ENCODE measurements at regions not wholly inside any gene's neighbourhood (a gene's known extent, or its start where the extent isn't known, plus 50 kb on each side); places are given as distances from the start of the nearest gene placed in this dataset.

DNA sequence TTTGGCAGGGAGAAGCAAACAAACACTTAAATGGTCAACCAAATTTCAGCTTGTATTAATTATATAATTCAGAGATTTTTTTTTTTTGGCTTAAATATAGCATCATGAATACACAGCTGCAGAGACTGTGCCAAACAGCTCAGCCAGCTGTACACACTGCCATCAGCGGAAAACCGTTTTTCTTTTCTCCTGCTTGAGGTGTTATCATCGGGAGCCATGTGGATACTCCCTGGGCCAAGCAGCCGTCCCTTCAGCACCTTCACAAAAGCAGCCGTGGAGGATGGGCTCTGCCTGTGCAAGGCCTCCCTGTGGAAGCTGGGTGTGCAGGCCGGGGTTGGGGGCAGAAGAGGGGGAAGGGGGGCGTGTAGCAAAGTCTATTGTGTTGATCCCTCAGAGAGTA lies 85.0 kb downstream of the NUF2 start:
- DNase-seq (ENCODE audit: low spot score in 2 of 2) (no peak), ATAC-seq (no peak)
- Mint-ChIP-seq H3K27ac (no peak overlapping the region), H3K4me3 (no peak overlapping the region), H3K36me3 (no peaks in the 10 kb centered on the region), H3K9me3 (no peaks in the 10 kb centered on the region), H3K4me1 (peaks cover 9% of the 10 kb centered on the region)

DNA sequence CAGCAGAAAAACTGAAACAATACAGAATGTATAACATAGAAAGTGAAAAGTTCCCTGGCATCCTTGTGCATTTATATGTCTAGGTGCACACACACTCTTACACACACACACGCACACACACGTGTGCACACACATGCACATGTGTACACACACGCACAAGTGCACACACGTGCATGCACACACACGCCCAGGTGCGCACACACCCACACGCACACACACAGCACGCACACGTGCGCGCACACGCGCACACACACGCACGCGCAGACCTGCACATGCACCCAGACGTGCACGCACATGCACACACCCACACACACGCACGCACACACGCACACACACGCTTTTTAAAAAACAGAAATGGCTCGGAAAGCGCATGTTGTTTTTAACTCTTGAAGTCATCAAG lies 86.5 kb downstream of the NUF2 start:
- DNase-seq (ENCODE audit: low spot score in 2 of 2) (no peak), ATAC-seq (no peak)
- Mint-ChIP-seq H3K4me3 (no peak overlapping the region), H3K36me3 (no peaks in the 10 kb centered on the region), H3K27ac (no peak overlapping the region), H3K4me1 (peaks cover 9% of the 10 kb centered on the region), H3K9me3 (no peaks in the 10 kb centered on the region)

- no peak for ATAC-seq
- Mint-ChIP-seq H3K27ac (no peak overlapping the region), H3K4me1 (peaks cover 9% of the 10 kb centered on the region)
These were observed 88.6 kb downstream of the NUF2 start for GRCh38 chr1:163410073-163410999.

DNA sequence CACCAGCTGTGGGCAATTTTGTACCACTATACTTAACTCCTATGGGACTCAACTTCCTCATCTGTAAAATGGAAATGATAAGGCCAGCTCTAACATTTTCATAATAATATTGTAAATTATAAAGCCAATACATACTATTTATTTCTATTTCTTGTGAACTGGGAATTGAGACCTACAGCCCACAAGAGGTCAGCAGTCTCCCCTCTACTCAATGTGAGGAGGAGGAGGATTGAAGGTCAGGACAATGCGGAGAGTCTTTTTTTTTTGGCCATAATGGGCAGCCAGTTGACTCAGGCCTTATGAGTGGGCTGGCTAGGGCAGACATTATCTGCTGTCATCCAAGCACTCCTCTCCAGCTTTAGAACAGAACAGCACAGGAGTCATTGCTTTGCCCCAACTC lies 90.5 kb downstream of the NUF2 start:
- Mint-ChIP-seq H3K27ac (no peak overlapping the region), H3K4me3 (no peak overlapping the region), H3K36me3 (no peaks in the 10 kb centered on the region), H3K4me1 (peaks cover 9% of the 10 kb centered on the region), H3K9me3 (no peaks in the 10 kb centered on the region)
- ATAC-seq, result no peak
- no peak for DNase-seq (ENCODE audit: low spot score in 2 of 2)

More at GRCh38 chr1:163410073-163410999, 88.6 kb downstream of the NUF2 start:
- no peaks in the 10 kb centered on the region for H3K36me3 Mint-ChIP-seq
- no peak overlapping the region for H3K4me3 Mint-ChIP-seq
- peak in 1 of 2 donors; percentile 59 for DNase-seq (ENCODE audit: low spot score in 2 of 2)
- H3K9me3 Mint-ChIP-seq, result no peaks in the 10 kb centered on the region

DNA sequence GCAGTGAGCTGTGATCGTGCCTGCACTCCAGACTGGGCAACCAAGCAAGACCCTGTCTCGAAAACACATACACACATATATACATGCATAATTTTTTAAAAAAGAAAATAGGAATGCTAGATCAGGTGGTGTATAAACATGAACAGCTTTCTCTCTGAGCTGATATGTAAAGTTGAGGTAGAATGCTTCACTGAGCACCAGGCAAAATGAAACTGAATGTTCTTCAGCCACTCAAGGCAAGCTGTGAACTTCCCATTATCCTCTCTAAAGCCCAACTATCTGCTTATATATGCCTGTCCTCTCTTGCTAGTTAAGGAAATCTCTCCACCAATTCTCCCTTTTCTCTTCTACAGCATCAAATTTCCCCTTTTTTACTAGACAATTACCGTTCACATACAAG lies 93.0 kb downstream of the NUF2 start:
- H3K36me3 Mint-ChIP-seq, result no peaks in the 10 kb centered on the region

GRCh38 chr1:163421701-163422100 lies 99.9 kb downstream of the NUF2 start:
- no peak for ATAC-seq
- Mint-ChIP-seq H3K4me1 (no peaks in the 10 kb centered on the region), H3K36me3 (no peaks in the 10 kb centered on the region)

More for the DNA sequence above, 93.0 kb downstream of the NUF2 start:
- Mint-ChIP-seq H3K27ac (no peak overlapping the region), H3K4me1 (peaks cover 7% of the 10 kb centered on the region), H3K4me3 (no peak overlapping the region), H3K9me3 (no peaks in the 10 kb centered on the region)
- no peak for DNase-seq (ENCODE audit: low spot score in 2 of 2)
- ATAC-seq, result no peak

GRCh38 chr1:163422738-163423404 lies 101.1 kb downstream of the NUF2 start:
- no peak for DNase-seq (ENCODE audit: low spot score in 2 of 2)
- no peaks in the 10 kb centered on the region for H3K36me3 Mint-ChIP-seq
- no peak for ATAC-seq
- H3K4me1 Mint-ChIP-seq, result no peaks in the 10 kb centered on the region
- H3K9me3 Mint-ChIP-seq, result no peaks in the 10 kb centered on the region
- no peak overlapping the region for H3K27ac Mint-ChIP-seq
- no peak overlapping the region for H3K4me3 Mint-ChIP-seq

More at GRCh38 chr1:163421701-163422100, 99.9 kb downstream of the NUF2 start:
- Mint-ChIP-seq H3K9me3 (no peaks in the 10 kb centered on the region), H3K27ac (no peak overlapping the region), H3K4me3 (no peak overlapping the region)
- DNase-seq (ENCODE audit: low spot score in 2 of 2), result no peak

- Mint-ChIP-seq H3K27ac (no peak overlapping the region), H3K4me1 (no peaks in the 10 kb centered on the region), H3K4me3 (no peak overlapping the region), H3K36me3 (no peaks in the 10 kb centered on the region), H3K9me3 (no peaks in the 10 kb centered on the region)
- no peak for DNase-seq (ENCODE audit: low spot score in 2 of 2)
- ATAC-seq, result no peak
These were observed 104.9 kb downstream of the NUF2 start for GRCh38 chr1:163426505-163427251.

GRCh38 chr1:163427279-163427678 lies 105.5 kb downstream of the NUF2 start:
- no peaks in the 10 kb centered on the region for H3K4me1 Mint-ChIP-seq
- no peaks in the 10 kb centered on the region for H3K36me3 Mint-ChIP-seq
- H3K27ac Mint-ChIP-seq, result no peak overlapping the region
- H3K9me3 Mint-ChIP-seq, result peaks cover under 1% of the 10 kb centered on the region
- no peak overlapping the region for H3K4me3 Mint-ChIP-seq
- ATAC-seq (no peak), DNase-seq (ENCODE audit: low spot score in 2 of 2) (no peak)

DNA sequence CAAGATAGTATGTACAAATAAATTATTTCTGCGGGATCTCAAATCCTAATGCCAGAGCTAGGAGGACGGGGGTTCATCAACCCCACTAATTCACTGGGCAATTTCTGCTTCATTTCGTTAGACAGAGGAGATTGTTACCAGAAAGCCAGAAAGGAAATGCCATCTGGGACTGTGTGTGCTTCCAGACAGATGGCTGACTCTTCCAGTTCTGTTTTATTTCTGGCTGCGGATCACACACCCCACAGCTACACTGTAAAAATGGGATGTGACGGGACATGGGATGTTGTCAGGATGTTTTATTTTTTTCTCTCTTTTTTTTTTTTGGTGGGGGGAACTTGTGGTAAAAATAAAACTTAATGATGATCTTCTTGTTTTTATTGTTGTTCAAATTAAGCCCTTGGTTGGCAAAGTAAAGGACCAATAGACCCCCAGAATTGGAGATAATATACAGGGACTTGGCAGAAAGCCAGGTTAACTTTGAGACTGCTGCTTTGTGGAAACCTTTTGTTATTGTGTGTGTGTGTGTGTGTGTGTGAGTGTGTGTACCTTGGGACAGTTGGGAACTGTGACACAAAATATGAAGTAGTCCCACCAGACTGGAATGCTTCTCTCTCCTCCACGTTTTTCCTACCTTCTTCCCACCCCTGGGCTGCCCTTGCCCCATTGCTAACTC lies 114.5 kb downstream of the NUF2 start:
- Mint-ChIP-seq H3K4me3 (no peak overlapping the region), H3K36me3 (no peaks in the 10 kb centered on the region), H3K4me1 (no peaks in the 10 kb centered on the region), H3K9me3 (peaks cover 4% of the 10 kb centered on the region), H3K27ac (no peak overlapping the region)
- ATAC-seq (no peak), DNase-seq (ENCODE audit: low spot score in 2 of 2) (no peak)

DNA sequence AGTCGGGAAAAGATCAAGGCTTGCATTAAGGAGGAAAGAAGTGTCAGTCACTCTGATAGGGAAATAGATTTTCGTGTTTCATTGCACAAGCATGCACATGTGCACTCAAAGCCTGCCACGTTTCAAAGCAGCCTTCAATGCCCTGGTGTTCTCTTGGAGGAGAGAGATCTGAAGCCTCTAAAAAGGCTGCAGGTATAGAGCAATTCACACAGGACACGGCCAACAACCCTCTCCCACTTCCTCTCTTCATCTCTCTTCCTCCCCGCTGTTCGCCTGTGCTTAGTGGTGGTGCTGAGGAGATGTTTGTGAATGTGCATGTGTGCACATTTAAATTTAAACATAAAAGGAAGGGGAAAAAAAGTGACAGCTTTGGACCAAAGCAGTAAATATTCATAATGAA lies 117.7 kb downstream of the NUF2 start:
- H3K4me3 Mint-ChIP-seq, result no peak overlapping the region
- no peaks in the 10 kb centered on the region for H3K36me3 Mint-ChIP-seq
- DNase-seq (ENCODE audit: low spot score in 2 of 2) (no peak), ATAC-seq (no peak)
- H3K4me1 Mint-ChIP-seq, result no peaks in the 10 kb centered on the region
- H3K9me3 Mint-ChIP-seq, result no peaks in the 10 kb centered on the region
- H3K27ac Mint-ChIP-seq, result no peak overlapping the region

GRCh38 chr1:163440090-163440489 lies 118.3 kb downstream of the NUF2 start:
- H3K4me3 Mint-ChIP-seq, result no peak overlapping the region
- no peaks in the 10 kb centered on the region for H3K9me3 Mint-ChIP-seq
- no peak overlapping the region for H3K27ac Mint-ChIP-seq
- DNase-seq (ENCODE audit: low spot score in 2 of 2), result no peak
- no peaks in the 10 kb centered on the region for H3K36me3 Mint-ChIP-seq
- no peaks in the 10 kb centered on the region for H3K4me1 Mint-ChIP-seq
- no peak for ATAC-seq

DNA sequence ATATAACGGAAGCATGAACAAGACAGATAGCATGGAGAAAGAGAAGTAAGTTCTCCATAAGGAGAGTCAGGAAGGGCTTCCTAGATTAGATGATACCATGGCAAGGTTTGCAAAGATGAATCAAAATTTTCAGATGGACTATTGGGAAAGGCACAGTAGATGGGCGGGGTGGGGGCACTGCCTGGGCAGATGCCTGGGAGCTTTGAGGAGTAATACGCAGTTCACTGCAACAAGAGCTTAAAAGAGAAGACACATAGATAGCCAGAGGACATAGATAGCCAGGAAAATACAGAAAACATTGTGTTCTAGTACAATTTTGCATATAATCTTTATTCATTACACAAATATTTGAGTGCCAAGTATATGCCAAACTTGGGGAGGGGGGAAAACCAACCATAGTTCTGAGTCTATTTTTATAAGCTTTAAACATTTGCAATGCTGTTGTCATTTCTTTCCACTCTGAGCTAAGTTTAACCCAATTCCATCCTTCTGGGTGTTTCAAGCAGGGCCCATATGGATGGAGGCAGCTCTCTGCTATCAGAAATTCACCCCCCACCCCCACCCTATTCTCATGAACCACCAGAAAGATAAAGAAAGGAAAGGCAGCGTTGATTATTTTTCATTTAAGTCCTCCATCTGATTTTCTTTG lies 120.6 kb downstream of the NUF2 start:
- no peak overlapping the region for H3K27ac Mint-ChIP-seq
- H3K36me3 Mint-ChIP-seq, result no peaks in the 10 kb centered on the region
- H3K4me1 Mint-ChIP-seq, result no peaks in the 10 kb centered on the region
- H3K4me3 Mint-ChIP-seq, result no peak overlapping the region
- ATAC-seq (no peak), DNase-seq (ENCODE audit: low spot score in 2 of 2) (no peak)
- H3K9me3 Mint-ChIP-seq, result no peaks in the 10 kb centered on the region

DNA sequence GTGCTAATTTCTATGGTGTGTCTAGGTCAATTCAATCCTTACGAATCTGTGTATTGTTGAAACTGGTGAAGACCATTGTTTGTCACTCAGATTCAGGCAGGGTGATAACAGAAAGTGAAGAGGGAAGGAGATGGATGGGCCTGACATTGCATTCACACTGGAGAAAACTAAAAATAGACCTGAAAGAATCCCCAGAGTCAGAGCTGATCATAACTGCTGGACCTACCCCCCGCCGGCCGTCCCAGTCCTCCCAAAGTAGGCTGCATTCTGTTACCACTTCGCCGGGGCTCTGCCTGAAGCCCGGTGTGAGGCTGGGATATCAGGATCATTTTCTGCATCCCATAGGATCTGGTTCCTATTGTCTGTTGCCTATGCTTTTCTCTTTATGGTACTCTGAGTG lies 121.1 kb downstream of the NUF2 start:
- ATAC-seq (no peak), DNase-seq (ENCODE audit: low spot score in 2 of 2) (no peak)
- H3K27ac Mint-ChIP-seq, result no peak overlapping the region
- H3K9me3 Mint-ChIP-seq, result no peaks in the 10 kb centered on the region
- no peaks in the 10 kb centered on the region for H3K4me1 Mint-ChIP-seq
- no peak overlapping the region for H3K4me3 Mint-ChIP-seq
- H3K36me3 Mint-ChIP-seq, result no peaks in the 10 kb centered on the region

DNA sequence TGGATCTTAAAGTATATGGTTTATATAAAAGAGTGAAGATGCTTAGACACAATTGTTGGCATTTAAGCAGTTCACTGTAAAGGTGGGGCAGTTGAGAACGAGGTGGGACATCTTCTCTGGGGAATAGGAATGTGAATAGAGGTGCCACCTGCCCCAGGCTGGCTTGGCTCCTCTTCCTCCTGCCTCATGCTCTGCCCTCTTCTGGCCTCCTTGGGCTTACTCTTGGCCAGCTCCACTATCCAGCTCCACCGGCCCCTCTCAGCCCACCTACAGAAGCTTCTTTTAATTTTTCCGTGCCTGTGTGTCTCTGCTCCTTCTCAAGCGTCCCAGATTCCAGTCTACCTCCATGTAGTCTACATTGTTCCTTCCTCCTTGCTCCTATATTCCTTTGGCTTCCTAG lies 122.1 kb downstream of the NUF2 start:
- Mint-ChIP-seq H3K4me3 (no peak overlapping the region), H3K36me3 (no peaks in the 10 kb centered on the region), H3K27ac (no peak overlapping the region), H3K9me3 (no peaks in the 10 kb centered on the region), H3K4me1 (no peaks in the 10 kb centered on the region)
- no peak for ATAC-seq
- DNase-seq (ENCODE audit: low spot score in 2 of 2), result no peak

Measured in stimulated activated effector memory CD8-positive, alpha-beta T cell treated with anti-CD3 and anti-CD28 coated beads, Interleukin-12 subunit alpha, Interleukin-12 subunit beta, amount 100 ng/mL, for 72 hours (primary cell).